OCI-LY1 (cell line): ENCODE measurements at regions not wholly inside any gene's neighbourhood (a gene's known extent, or its start where the extent isn't known, plus 50 kb on each side); places are given as distances from the start of the nearest gene placed in this dataset.
"Not testable (repeated sequence)": the region's sequence is repeated elsewhere in the genome, so short reads cannot be mapped to it uniquely, and the experiment has no call there.

Source experiments
- H2AFZ ChIP-seq: fragments of 200-600 bp; sonication (generic), shearing (Covaris generic); 2 replicates; pipeline ENCODE4 v1.6.0; 2014; ENCODE audit warnings: antibody characterized with exemption, mild to moderate bottlenecking, low read length
- H3F3A ChIP-seq: fragments of 200-600 bp; sonication (generic), shearing (Covaris generic); 2 replicates; pipeline ENCODE4 v1.6.0; 2014; ENCODE audit warnings: mild to moderate bottlenecking, antibody characterized with exemption, low read length, moderate library complexity; ENCODE audit not compliant: insufficient read depth
- H3K27ac ChIP-seq: fragments of 200-600 bp; sonication (generic); 2 replicates; pipeline ENCODE4 v1.5.1; 2014; ENCODE audit warnings: low read length, mixed run types, mild to moderate bottlenecking, low read depth; ENCODE audit not compliant: poor library complexity, severe bottlenecking
- H3K27me3 ChIP-seq: fragments of 200-600 bp; sonication (generic); 2 replicates; pipeline ENCODE4 v1.6.0; 2014; ENCODE audit warnings: antibody characterized with exemption, mild to moderate bottlenecking, low read length, moderate library complexity; ENCODE audit not compliant: insufficient read depth
- H3K36me3 ChIP-seq: fragments of 200-600 bp; sonication (generic); 2 replicates; pipeline ENCODE4 v1.6.1; 2014; ENCODE audit warnings: mild to moderate bottlenecking, antibody characterized with exemption, low read length, moderate library complexity, mixed read lengths; ENCODE audit not compliant: insufficient read depth
- H3K4me1 ChIP-seq: fragments of 200-600 bp; sonication (generic); 2 replicates; pipeline ENCODE4 v1.5.1; 2014; ENCODE audit warnings: mild to moderate bottlenecking, low read length, moderate library complexity; ENCODE audit not compliant: insufficient read depth, severe bottlenecking
- H3K4me2 ChIP-seq: fragments of 200-600 bp; sonication (generic), shearing (Covaris generic); 2 replicates; pipeline ENCODE4 v1.6.1; 2014; ENCODE audit warnings: low read length
- H3K4me3 ChIP-seq: fragments of 200-600 bp; sonication (generic); 2 replicates; pipeline ENCODE4 v1.5.1; 2014; ENCODE audit warnings: low read length, low read depth, mild to moderate bottlenecking, mixed read lengths; ENCODE audit not compliant: poor library complexity, severe bottlenecking
- H3K79me2 ChIP-seq: fragments of 200-600 bp; shearing (Covaris generic); 2 replicates; pipeline ENCODE4 v1.6.1; 2016; ENCODE audit warnings: mixed run types, low read length, mixed read lengths; ENCODE audit not compliant: insufficient read depth
- H3K9ac ChIP-seq: fragments of 200-600 bp; sonication (generic), shearing (Covaris generic); 2 replicates; pipeline ENCODE4 v1.6.1; 2014; ENCODE audit warnings: mild to moderate bottlenecking, low read length, mixed read lengths
- H3K9me2 ChIP-seq: fragments of 200-600 bp; sonication (generic), shearing (Covaris generic); 2 replicates; pipeline ENCODE4 v1.6.1; 2014; ENCODE audit warnings: low read depth, mild to moderate bottlenecking, low read length, mixed read lengths
- H3K9me3 ChIP-seq: fragments of 200-600 bp; shearing (Covaris generic); 2 replicates; pipeline ENCODE4 v1.6.1; 2014; ENCODE audit warnings: low read length, mixed read lengths
- H4K20me1 ChIP-seq: fragments of 200-600 bp; sonication (generic), shearing (Covaris generic); 2 replicates; pipeline ENCODE4 v1.6.0; 2016; ENCODE audit warnings: mild to moderate bottlenecking, low read length; ENCODE audit not compliant: insufficient read depth
- CTCF ChIP-seq: fragments of 200-600 bp; sonication (generic), shearing (Covaris generic); IDR thresholded peaks from 2 replicates; pipeline ENCODE4 v1.5.1; 2017; ENCODE audit warnings: mild to moderate bottlenecking, antibody characterized with exemption, low read length, moderate library complexity, mixed read lengths
- EZH2 ChIP-seq: fragments of 200-600 bp; sonication (generic), shearing (Covaris generic); IDR thresholded peaks from 2 replicates; pipeline ENCODE4 v1.8.0; 2017; ENCODE audit warnings: borderline replicate concordance, mixed run types, mild to moderate bottlenecking, antibody characterized with exemption, low read length, moderate library complexity, mixed read lengths

GRCh38 chr2:129565551-129566109, 413.8 kb upstream of the RAB6C start:
- no peaks in the 10 kb centered on the region for H3K4me1 ChIP-seq
- H3F3A ChIP-seq: no peaks in the 10 kb centered on the region
- no peak overlapping the region for H3K9ac ChIP-seq
- H3K27me3 ChIP-seq: no peaks in the 10 kb centered on the region
- no peak overlapping the region for H3K27ac ChIP-seq
- H3K36me3 ChIP-seq: no peaks in the 10 kb centered on the region
- no peak overlapping the region for H3K4me3 ChIP-seq
- no peaks in the 10 kb centered on the region for H3K79me2 ChIP-seq
- H2AFZ ChIP-seq: no peak overlapping the region
- no peaks in the 10 kb centered on the region for H3K9me3 ChIP-seq
- H3K9me2 ChIP-seq: no peaks in the 10 kb centered on the region
- H4K20me1 ChIP-seq: no peaks in the 10 kb centered on the region
- TF ChIP-seq CTCF (no peak), EZH2 (no peak)
- no peak overlapping the region for H3K4me2 ChIP-seq

GRCh38 chr2:129570812-129571211, 408.7 kb upstream of the RAB6C start:
- not testable (repeated sequence) for H4K20me1 ChIP-seq, H3K36me3 ChIP-seq, H3K27ac ChIP-seq, H3K4me3 ChIP-seq, H3K4me1 ChIP-seq, H2AFZ ChIP-seq, H3K27me3 ChIP-seq, H3K9me3 ChIP-seq, H3K9ac ChIP-seq, H3K9me2 ChIP-seq, H3K4me2 ChIP-seq, H3F3A ChIP-seq, H3K79me2 ChIP-seq

GRCh38 chr2:129575431-129575830, 404.0 kb upstream of the RAB6C start:
- Histone ChIP-seq H3K9me3 (no peaks in the 10 kb centered on the region), H3K79me2 (no peaks in the 10 kb centered on the region)

More at GRCh38 chr2:129575431-129575830, 404.0 kb upstream of the RAB6C start:
- Histone ChIP-seq H2AFZ (no peak overlapping the region), H3K9ac (no peak overlapping the region), H3K4me3 (no peak overlapping the region), H3K4me2 (no peak overlapping the region), H3K4me1 (no peaks in the 10 kb centered on the region), H3K27ac (no peak overlapping the region), H3K27me3 (no peaks in the 10 kb centered on the region), H3F3A (no peaks in the 10 kb centered on the region), H4K20me1 (no peaks in the 10 kb centered on the region), H3K9me2 (no peaks in the 10 kb centered on the region), H3K36me3 (no peaks in the 10 kb centered on the region)
- TF ChIP-seq CTCF: no peak
- TF ChIP-seq EZH2: no peak
